Thymus (tissue), 11 donors: ENCODE measurements at regions not wholly inside any gene's neighbourhood (a gene's known extent, or its start where the extent isn't known, plus 50 kb on each side); places are given as distances from the start of the nearest gene placed in this dataset.
"Not testable (repeated sequence)": the region's sequence is repeated elsewhere in the genome, so short reads cannot be mapped to it uniquely, and the experiment has no call there.

Experiments used
- DNase-seq, 9 donors: peaks; one replicate each; pipeline ENCODE4 v3.0.0-alpha.2; 2013; ENCODE audit warnings: low spot score in 9 of 9, low read depth in 6 of 9, missing footprints in 1 of 9
- H3K27ac ChIP-seq, 2 donors: one replicate each; pipeline ENCODE4 v1.5.1; 2013; ENCODE audit warnings: control low read depth in 1 of 2, low read depth in 1 of 2, low read length in 1 of 2, mild to moderate bottlenecking in 1 of 2, moderate library complexity in 1 of 2
- H3K27me3 ChIP-seq, 2 donors: one replicate each; pipeline ENCODE4 v1.5.1; 2013; ENCODE audit warnings: low read length in 1 of 2; ENCODE audit not compliant: control insufficient read depth in 2 of 2, insufficient read depth in 1 of 2
- H3K36me3 ChIP-seq, 2 donors: one replicate each; pipeline ENCODE4 v1.5.1; 2013; ENCODE audit warnings: low read length in 1 of 2, mild to moderate bottlenecking in 1 of 2, moderate library complexity in 1 of 2; ENCODE audit not compliant: control insufficient read depth in 2 of 2, insufficient read depth in 2 of 2
- H3K4me1 ChIP-seq, 2 donors: one replicate each; pipeline ENCODE4 v1.5.1; 2013; ENCODE audit warnings: low read length in 2 of 2; ENCODE audit not compliant: control insufficient read depth in 2 of 2, insufficient read depth in 2 of 2
- H3K4me3 ChIP-seq, 2 donors: one replicate each; pipeline ENCODE4 v1.5.1; 2013; ENCODE audit warnings: low read length in 2 of 2, control low read depth in 1 of 2, mild to moderate bottlenecking in 1 of 2
- H3K9me3 ChIP-seq, 2 donors: one replicate each; pipeline ENCODE4 v1.5.1; 2013; ENCODE audit warnings: low read length in 1 of 2, mild to moderate bottlenecking in 1 of 2; ENCODE audit not compliant: control insufficient read depth in 2 of 2, insufficient read depth in 1 of 2
- WGBS: extraction: QIAGEN DNeasy Blood & Tissue Kit; methylation state at CpG from one replicate; pipeline ENCODE4 v1.1.7; 2013; 5-methylcytosine and 5-hydroxymethylcytosine counted together
- donor health status: healthy.

DNA sequence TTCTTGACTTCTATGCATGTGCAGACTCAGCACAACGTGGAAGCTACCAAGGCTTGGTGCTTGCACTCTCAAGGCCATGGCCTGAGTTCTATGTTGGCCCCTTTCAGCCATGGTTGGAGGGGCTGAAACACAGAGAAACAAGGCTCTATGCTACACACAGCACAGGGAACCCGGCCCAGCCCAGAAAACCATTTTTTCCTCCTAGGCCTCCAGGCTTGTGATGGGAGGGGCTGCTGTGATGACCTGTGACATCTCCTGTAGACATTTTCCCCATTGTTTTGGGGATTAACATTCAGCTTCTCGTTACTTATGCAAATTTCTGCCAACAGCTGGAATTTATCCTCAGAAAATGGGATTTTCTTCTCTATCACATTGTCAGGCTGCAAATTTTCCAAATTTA is 678.7 kb downstream of the KCNJ18 start:
- DNase-seq, H3K4me3 ChIP-seq, H3K9me3 ChIP-seq, H3K27me3 ChIP-seq, H3K4me1 ChIP-seq, H3K27ac ChIP-seq, H3K36me3 ChIP-seq: not testable (repeated sequence)
- WGBS, result 40% methylated on average over 3 of the region's 3 CpGs

DNA sequence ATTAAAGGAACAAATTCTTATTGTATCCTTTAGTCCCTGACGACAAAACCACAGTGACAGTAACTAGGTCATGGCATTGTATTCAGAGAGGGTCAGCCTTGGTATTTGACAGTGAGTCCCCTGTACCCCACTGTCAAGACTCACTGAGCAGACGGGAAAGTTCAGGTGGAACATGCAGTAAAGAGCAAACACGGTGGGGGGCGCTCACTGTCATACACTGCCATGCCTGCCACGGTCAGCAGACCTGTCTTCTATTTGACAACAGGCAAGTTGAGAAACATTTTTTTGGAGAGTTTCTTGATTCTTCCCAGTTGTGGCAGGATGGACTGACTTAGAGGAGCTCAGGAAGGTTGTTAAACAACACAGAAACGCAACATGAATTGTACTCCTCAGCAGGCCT is 681.6 kb downstream of the KCNJ18 start:
- Histone ChIP-seq H3K36me3 (no peaks in the 10 kb centered on the region), H3K27ac (no peak overlapping the region), H3K9me3 (peaks cover 0 to 8% of the 10 kb centered on the region in 2 donors), H3K27me3 (no peaks in the 10 kb centered on the region), H3K4me3 (no peak overlapping the region), H3K4me1 (no peaks in the 10 kb centered on the region)
- 52% methylated on average over 6 of the region's 6 CpGs for WGBS
- no peak for DNase-seq

GRCh38 chr17:22374741-22375140 is 682.4 kb downstream of the KCNJ18 start:
- no peak for DNase-seq
- WGBS, result 86% methylated on average over 18 of the region's 18 CpGs

DNA sequence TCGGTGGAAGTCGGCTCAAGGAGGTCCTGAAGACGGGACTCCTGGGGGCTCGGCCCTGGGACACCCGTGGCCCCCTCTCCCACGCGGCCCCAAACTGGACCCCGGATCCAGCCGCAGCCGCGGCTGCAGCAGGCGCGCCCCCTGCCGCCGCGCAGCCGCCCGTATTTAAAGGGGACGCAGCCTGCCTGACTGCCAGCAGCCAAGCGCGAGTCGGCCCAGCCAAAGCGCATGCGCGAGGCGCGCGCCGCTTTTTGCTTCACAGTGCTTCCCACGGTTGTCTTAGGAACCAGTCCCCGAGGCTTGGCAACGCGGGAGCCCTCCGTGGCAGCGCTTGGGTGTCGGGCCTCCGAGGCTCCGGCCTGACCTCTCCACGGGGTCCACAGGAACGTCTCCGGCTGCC is 684.4 kb downstream of the KCNJ18 start:
- H3K27me3 ChIP-seq, H3K4me1 ChIP-seq, H3K9me3 ChIP-seq, H3K27ac ChIP-seq, H3K4me3 ChIP-seq, H3K36me3 ChIP-seq, DNase-seq: not testable (repeated sequence)
- WGBS, result 92% methylated on average over 22 of the region's 41 CpGs

More at GRCh38 chr17:22374741-22375140, 682.4 kb downstream of the KCNJ18 start:
- no peaks in the 10 kb centered on the region for H3K27me3 ChIP-seq
- no peak overlapping the region for H3K4me3 ChIP-seq
- H3K27ac ChIP-seq, result no peak overlapping the region
- H3K36me3 ChIP-seq, result no peaks in the 10 kb centered on the region
- no peaks in the 10 kb centered on the region for H3K4me1 ChIP-seq
- H3K9me3 ChIP-seq, result peaks cover 0 to 8% of the 10 kb centered on the region in 2 donors

GRCh38 chr17:22378748-22379147 is 686.4 kb downstream of the KCNJ18 start:
- DNase-seq, H3K27ac ChIP-seq, H3K4me1 ChIP-seq, H3K4me3 ChIP-seq, H3K36me3 ChIP-seq, H3K9me3 ChIP-seq, H3K27me3 ChIP-seq: not testable (repeated sequence)
- no CpG with 5 or more reads among the region's 19 CpGs for WGBS

- not testable (repeated sequence) for H3K4me1 ChIP-seq, H3K27ac ChIP-seq, H3K36me3 ChIP-seq, H3K4me3 ChIP-seq, H3K27me3 ChIP-seq, DNase-seq, H3K9me3 ChIP-seq
- no CpG with 5 or more reads among the region's 40 CpGs for WGBS
These were observed 689.3 kb downstream of the KCNJ18 start for GRCh38 chr17:22381589-22381988.

GRCh38 chr17:22383772-22384460 is 691.6 kb downstream of the KCNJ18 start:
- H3K4me3 ChIP-seq, H3K36me3 ChIP-seq, H3K9me3 ChIP-seq, H3K4me1 ChIP-seq, H3K27ac ChIP-seq, DNase-seq, H3K27me3 ChIP-seq: not testable (repeated sequence)
- no CpG with 5 or more reads among the region's 60 CpGs for WGBS

DNA sequence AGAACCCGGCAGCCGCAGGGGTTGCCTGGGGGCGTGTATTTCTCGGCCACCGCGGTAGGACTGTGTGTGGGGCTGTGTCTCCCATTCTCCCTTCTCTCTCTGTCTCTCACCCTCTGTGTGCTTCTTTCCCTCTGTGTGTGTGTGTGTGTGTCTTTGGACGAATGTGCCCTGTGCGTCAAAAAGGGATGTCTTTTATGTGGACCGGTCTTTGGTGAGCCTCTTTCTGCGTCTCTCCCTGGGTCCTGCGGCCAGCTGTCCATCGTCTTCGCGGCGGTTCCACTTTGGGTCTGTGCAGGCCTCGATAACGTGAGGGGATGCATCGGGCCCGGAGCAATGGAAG is 692.1 kb downstream of the KCNJ18 start:
- H3K27ac ChIP-seq, DNase-seq, H3K4me1 ChIP-seq, H3K27me3 ChIP-seq, H3K36me3 ChIP-seq, H3K4me3 ChIP-seq, H3K9me3 ChIP-seq: not testable (repeated sequence)
- no CpG with 5 or more reads among the region's 19 CpGs for WGBS

- WGBS, result 94% methylated on average over 10 of the region's 19 CpGs
- not testable (repeated sequence) for H3K4me3 ChIP-seq, H3K4me1 ChIP-seq, H3K9me3 ChIP-seq, H3K36me3 ChIP-seq, H3K27ac ChIP-seq, H3K27me3 ChIP-seq, DNase-seq
These were observed 706.1 kb downstream of the KCNJ18 start for GRCh38 chr17:22398446-22398845.

DNA sequence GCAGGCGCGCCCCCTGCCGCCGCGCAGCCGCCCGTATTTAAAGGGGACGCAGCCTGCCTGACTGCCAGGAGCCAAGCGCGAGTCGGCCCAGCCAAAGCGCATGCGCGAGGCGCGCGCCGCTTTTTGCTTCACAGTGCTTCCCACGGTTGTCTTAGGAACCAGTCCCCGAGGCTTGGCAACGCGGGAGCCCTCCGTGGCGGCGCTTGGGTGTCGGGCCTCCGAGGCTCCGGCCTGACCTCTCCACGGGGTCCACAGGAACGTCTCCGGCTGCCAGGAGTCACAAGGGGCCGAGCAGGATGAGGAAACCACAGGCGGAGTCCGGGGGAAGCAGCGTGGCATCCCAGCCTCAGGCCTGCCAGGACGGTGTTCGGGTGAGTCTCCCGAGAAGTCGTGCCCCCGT is 706.7 kb downstream of the KCNJ18 start:
- H3K4me3 ChIP-seq, H3K36me3 ChIP-seq, H3K27me3 ChIP-seq, DNase-seq, H3K27ac ChIP-seq, H3K4me1 ChIP-seq, H3K9me3 ChIP-seq: not testable (repeated sequence)
- no CpG with 5 or more reads among the region's 40 CpGs for WGBS
